Body of pancreas (tissue), 4 donors: ENCODE measurements at regions not wholly inside any gene's neighbourhood (a gene's known extent, or its start where the extent isn't known, plus 50 kb on each side); places are given as distances from the start of the nearest gene placed in this dataset.
"Not testable (repeated sequence)": the region's sequence is repeated elsewhere in the genome, so short reads cannot be mapped to it uniquely, and the experiment has no call there.

Experiments
- ATAC-seq: fragments of 150-250 bp; one replicate; pipeline ENCODE4 v1.9.1; 2016
- DNase-seq, 4 donors: peaks; one replicate each; pipeline ENCODE4 v3.0.0-alpha.2; 2019
- H3K27ac ChIP-seq, 4 donors: fragments of 200-600 bp; sonication (generic); 1 replicate in 3 of 4; 2 replicates in 1 of 4; pipeline versions ENCODE4 v1.5.1 to v1.6.1; 2016 to 2019; ENCODE audit warnings: mild to moderate bottlenecking in 1 of 4, mixed read lengths in 1 of 4, moderate library complexity in 1 of 4
- H3K27me3 ChIP-seq, 2 donors: fragments of 200-600 bp; sonication (generic); one replicate each; pipeline ENCODE4 v1.6.0; 2016; ENCODE audit warnings: mild to moderate bottlenecking in 1 of 2
- H3K36me3 ChIP-seq, 2 donors: fragments of 200-600 bp; sonication (generic); replicated peaks in 1 of 2; 2 replicates each; pipeline ENCODE4 v1.5.1; 2016; ENCODE audit warnings: low read depth in 2 of 2; ENCODE audit not compliant: insufficient read depth in 1 of 2
- H3K4me1 ChIP-seq: fragments of 200-600 bp; sonication (generic); one replicate; pipeline ENCODE4 v1.6.0; 2016
- H3K4me3 ChIP-seq, 2 donors: fragments of 200-600 bp; sonication (generic); 1 replicate in 1 of 2; 2 replicates in 1 of 2; pipeline ENCODE4 v1.5.1; 2016 to 2019
- H3K9me3 ChIP-seq, 3 donors: fragments of 200-600 bp; sonication (generic); 1 replicate in 2 of 3; 2 replicates in 1 of 3; pipeline ENCODE4 v1.5.1; 2016
- CTCF ChIP-seq, 7 experiments: fragments of 450-650 bp in 4 of 7; fragments of 200-600 bp in 3 of 7; sonication (generic) in 3 of 7; IDR thresholded peaks; one replicate each; pipeline ENCODE4 v1.5.1; 2016 to 2019; ENCODE audit warnings: antibody characterized with exemption in 7 of 7
- POLR2A ChIP-seq, 3 donors: fragments of 450-650 bp; IDR thresholded peaks; one replicate each; pipeline ENCODE4 v1.6.1; 2016; ENCODE audit warnings: antibody characterized with exemption in 3 of 3, mild to moderate bottlenecking in 2 of 3
- WGBS, 2 donors: methylation state at CpG; one replicate each; pipeline ENCODE4 v1.1.5; 2017; 5-methylcytosine and 5-hydroxymethylcytosine counted together
- intact Hi-C: fragments of 100-400 bp; cut with DNase I; formaldehyde crosslinking; loops from one replicate; pipeline ENCODE4 v1.15.1; 2023

GRCh38 chr4:9685692-9686091 is 95.7 kb upstream of the DRD5 start:
- intact Hi-C loops, result no loop called here
- TF ChIP-seq POLR2A (IDR thresholded peaks at IDR 0.05) (no peak), CTCF (IDR thresholded peaks at IDR 0.05) (no peak)
- no peak for ATAC-seq
- Histone ChIP-seq H3K4me3 (no peak overlapping the region), H3K9me3 (no peaks in the 10 kb centered on the region), H3K27ac (no peak overlapping the region), H3K36me3 (no peaks in the 10 kb centered on the region), H3K27me3 (no peaks in the 10 kb centered on the region), H3K4me1 (peaks cover under 1% of the 10 kb centered on the region)
- DNase-seq, result no peak

GRCh38 chr4:9690636-9691237 is 90.7 kb upstream of the DRD5 start:
- intact Hi-C loops, result loop anchor here (10.0 kb wide), 1 partner anchor 324 kb away; no protein-coding TSS in a partner anchor
- H3K27ac ChIP-seq, result peak overlapping the region in 3 of 4 donors; percentile 64 to 85 (median 70)
- peak overlapping the region; percentile 30 to 51 for H3K4me3 ChIP-seq
- peaks cover 13% of the 10 kb centered on the region for H3K4me1 ChIP-seq
- ATAC-seq, DNase-seq, H3K9me3 ChIP-seq, H3K27me3 ChIP-seq, H3K36me3 ChIP-seq: not testable (repeated sequence)
- WGBS, 2 donors, result 8 to 9% methylated on average over 9 of the region's 9 CpGs

GRCh38 chr4:9691238-9692065 is 90.0 kb upstream of the DRD5 start:
- peak; percentile 100 for ATAC-seq
- Histone ChIP-seq H3K27ac (peak overlapping the region; percentile 30 to 85 (median 67)), H3K4me3 (peak overlapping the region; percentile 30 to 51), H3K9me3 (no peaks in the 10 kb centered on the region), H3K27me3 (no peaks in the 10 kb centered on the region), H3K36me3 (no peaks in the 10 kb centered on the region), H3K4me1 (peaks cover 13% of the 10 kb centered on the region)
- 0% methylated on average over 22 to 47 of the region's 56 CpGs for WGBS, 2 donors
- DNase-seq, result peak; percentile 96 to 97 (median 96)
- intact Hi-C loops, result loop anchor here (10.0 kb wide), 1 partner anchor 323 kb away; no protein-coding TSS in a partner anchor
- TF ChIP-seq POLR2A (IDR thresholded peaks at IDR 0.05) (peak in 2 of 3 donors; percentile 29 to 40), CTCF (IDR thresholded peaks at IDR 0.05) (no peak)

GRCh38 chr4:9692791-9693491 is 88.5 kb upstream of the DRD5 start:
- H3K9me3 ChIP-seq, ATAC-seq, H3K4me3 ChIP-seq, H3K36me3 ChIP-seq, H3K27me3 ChIP-seq: not testable (repeated sequence)
- Histone ChIP-seq H3K27ac (peak overlapping the region in 1 of 4 donors; percentile 85), H3K4me1 (peaks cover 13% of the 10 kb centered on the region)
- WGBS, 2 donors, result 52 to 69% methylated on average over 5 of the region's 5 CpGs
- intact Hi-C loops, result loop anchor here (10.0 kb wide), 1 partner anchor 322 kb away; no protein-coding TSS in a partner anchor
- peak in 3 of 4 donors; percentile 25 to 77 (median 40) for DNase-seq

GRCh38 chr4:9694403-9694802 is 87.0 kb upstream of the DRD5 start:
- intact Hi-C loops, result loop anchor here (10.0 kb wide), 1 partner anchor 320 kb away; no protein-coding TSS in a partner anchor
- not testable (repeated sequence) for ATAC-seq, H3K27me3 ChIP-seq, H3K4me3 ChIP-seq, H3K27ac ChIP-seq, H3K9me3 ChIP-seq, H3K36me3 ChIP-seq, DNase-seq
- 77 to 87% methylated on average over 7 of the region's 7 CpGs for WGBS, 2 donors
- peaks cover 13% of the 10 kb centered on the region for H3K4me1 ChIP-seq

- peak; percentile 65 to 82 (median 76) for DNase-seq
- TF ChIP-seq CTCF (IDR thresholded peaks at IDR 0.05), result peak; percentile 16 to 75 (median 63)
- intact Hi-C loops, result loop anchor here (10.0 kb wide), 1 partner anchor 319 kb away; no protein-coding TSS in a partner anchor
Observed at GRCh38 chr4:9695994-9696393, 85.4 kb upstream of the DRD5 start.

GRCh38 chr4:9696561-9696960 is 84.9 kb upstream of the DRD5 start:
- DNase-seq, ATAC-seq, H3K36me3 ChIP-seq, H3K9me3 ChIP-seq, H3K4me1 ChIP-seq, H3K27me3 ChIP-seq, H3K27ac ChIP-seq, H3K4me3 ChIP-seq: not testable (repeated sequence)
- 62 to 76% methylated on average over 5 of the region's 5 CpGs for WGBS, 2 donors
- intact Hi-C loops, result loop anchor here (10.0 kb wide), 1 partner anchor 318 kb away; no protein-coding TSS in a partner anchor

More at GRCh38 chr4:9695994-9696393, 85.4 kb upstream of the DRD5 start:
- H3K4me3 ChIP-seq, H3K9me3 ChIP-seq, ATAC-seq, H3K36me3 ChIP-seq, H3K27ac ChIP-seq, H3K27me3 ChIP-seq: not testable (repeated sequence)
- 11 to 18% methylated on average over 4 of the region's 4 CpGs for WGBS, 2 donors
- H3K4me1 ChIP-seq, result peaks cover 10% of the 10 kb centered on the region

GRCh38 chr4:9702019-9702418 is 79.4 kb upstream of the DRD5 start:
- H3K27ac ChIP-seq, intact Hi-C loops, ATAC-seq, DNase-seq, H3K27me3 ChIP-seq, H3K36me3 ChIP-seq, H3K9me3 ChIP-seq, H3K4me1 ChIP-seq, H3K4me3 ChIP-seq: not testable (repeated sequence)
- WGBS, 2 donors, result 71 to 74% methylated on average over 5 to 6 of the region's 6 CpGs
